CD14-positive monocyte (primary cell): ENCODE measurements at regions not wholly inside any gene's neighbourhood (a gene's known extent, or its start where the extent isn't known, plus 50 kb on each side); places are given as distances from the start of the nearest gene placed in this dataset.

Source experiments
- DNase-seq, 3 donors: peaks; one replicate each; pipeline ENCODE4 v3.0.0-alpha.2; 2011 to 2022
- H2AFZ ChIP-seq: 2 replicates; pipeline ENCODE4 v1.6.0; 2012; ENCODE audit warnings: mild to moderate bottlenecking, low read depth, low read length, inconsistent platforms; ENCODE audit not compliant: insufficient read depth, poor library complexity, severe bottlenecking
- H3K27ac ChIP-seq, 2 donors: 1 replicate in 1 of 2; 2 replicates in 1 of 2; pipeline ENCODE4 v1.5.1; 2012 to 2013; ENCODE audit warnings: low read length in 2 of 2, control low read depth in 1 of 2, inconsistent platforms in 1 of 2, low read depth in 1 of 2, mild to moderate bottlenecking in 1 of 2
- H3K27me3 ChIP-seq, 2 donors: one replicate each; pipeline versions ENCODE4 v1.6.0 to v1.6.1; 2011 to 2013; ENCODE audit warnings: low read length in 2 of 2; ENCODE audit not compliant: control insufficient read depth in 2 of 2, insufficient read depth in 2 of 2
- H3K36me3 ChIP-seq, 2 donors: replicated peaks in 1 of 2; 1 replicate in 1 of 2; 2 replicates in 1 of 2; pipeline versions ENCODE4 v1.5.1 to v1.6.1; 2012 to 2013; ENCODE audit warnings: low read length in 2 of 2, control low read depth in 1 of 2, inconsistent platforms in 1 of 2, mild to moderate bottlenecking in 1 of 2; ENCODE audit not compliant: insufficient read depth in 2 of 2, control insufficient read depth in 1 of 2
- H3K4me1 ChIP-seq, 2 donors: 1 replicate in 1 of 2; 2 replicates in 1 of 2; pipeline versions ENCODE4 v1.5.1 to v1.6.1; 2012 to 2013; ENCODE audit warnings: low read length in 2 of 2, control low read depth in 1 of 2, inconsistent platforms in 1 of 2, mild to moderate bottlenecking in 1 of 2, moderate library complexity in 1 of 2; ENCODE audit not compliant: insufficient read depth in 2 of 2, control insufficient read depth in 1 of 2
- H3K4me2 ChIP-seq: replicated peaks from 2 replicates; pipeline ENCODE3; 2012; ENCODE audit warnings: low read length, moderate library complexity, mild to moderate bottlenecking; ENCODE audit not compliant: poor library complexity, severe bottlenecking; ENCODE audit errors: extremely low read depth
- H3K4me3 ChIP-seq, 3 experiments: fragments of 200-600 bp in 1 of 3; sonication (generic) in 1 of 3; replicated peaks in 1 of 3; 1 replicate in 2 of 3; 2 replicates in 1 of 3; pipeline ENCODE4 v1.5.1; 2011 to 2013; ENCODE audit warnings: low read length in 3 of 3, mild to moderate bottlenecking in 3 of 3, control low read depth in 2 of 3, low read depth in 2 of 3, inconsistent platforms in 1 of 3, moderate library complexity in 1 of 3
- H3K79me2 ChIP-seq: 2 replicates; pipeline ENCODE4 v1.6.0; 2012; ENCODE audit warnings: mild to moderate bottlenecking, control low read depth, inconsistent platforms, low read length, moderate library complexity; ENCODE audit not compliant: insufficient read depth
- H3K9ac ChIP-seq: 2 replicates; pipeline ENCODE4 v1.6.0; 2017; ENCODE audit warnings: low read length, mild to moderate bottlenecking; ENCODE audit not compliant: insufficient read depth, poor library complexity, severe bottlenecking
- H3K9me3 ChIP-seq, 2 donors: replicated peaks in 1 of 2; 1 replicate in 1 of 2; 2 replicates in 1 of 2; pipeline versions ENCODE4 v1.5.1 to v1.6.1; 2012 to 2013; ENCODE audit warnings: low read length in 2 of 2, control low read depth in 1 of 2; ENCODE audit not compliant: control insufficient read depth in 1 of 2, insufficient read depth in 1 of 2
- H4K20me1 ChIP-seq: 2 replicates; pipeline ENCODE4 v1.6.0; 2012; ENCODE audit warnings: mild to moderate bottlenecking, low read length, control low read depth, moderate library complexity; ENCODE audit not compliant: insufficient read depth
- H3K27ac Mint-ChIP-seq, 7 donors: one replicate each; pipeline ENCODE4 v1.8.0; 2020; ENCODE audit warnings: mild to moderate bottlenecking in 7 of 7, mixed read lengths in 7 of 7, moderate library complexity in 6 of 7, inconsistent platforms in 2 of 7
- H3K27me3 Mint-ChIP-seq, 3 donors: one replicate each; pipeline ENCODE4 v1.8.0; 2021 to 2022; ENCODE audit warnings: low read depth in 3 of 3, mild to moderate bottlenecking in 3 of 3, mixed read lengths in 3 of 3, moderate library complexity in 3 of 3, inconsistent platforms in 1 of 3
- H3K36me3 Mint-ChIP-seq, 2 donors: one replicate each; pipeline ENCODE4 v1.8.0; 2020; ENCODE audit warnings: mixed read lengths in 2 of 2, inconsistent platforms in 1 of 2, mild to moderate bottlenecking in 1 of 2
- H3K4me1 Mint-ChIP-seq: one replicate; pipeline ENCODE4 v1.8.0; 2020; ENCODE audit warnings: mild to moderate bottlenecking, mixed read lengths
- H3K4me3 Mint-ChIP-seq, 2 donors: one replicate each; pipeline ENCODE4 v1.8.0; 2020; ENCODE audit warnings: mild to moderate bottlenecking in 2 of 2, mixed read lengths in 2 of 2, moderate library complexity in 1 of 2
- H3K9me3 Mint-ChIP-seq, 7 donors: one replicate each; pipeline ENCODE4 v1.8.0; 2020 to 2022; ENCODE audit warnings: mixed read lengths in 7 of 7, mild to moderate bottlenecking in 6 of 7, moderate library complexity in 6 of 7, inconsistent platforms in 2 of 7
- WGBS: methylation state at CpG from one replicate; pipeline ENCODE4 v1.1.5; 2013; ENCODE audit warnings: missing lambda C conversion rate; ENCODE audit not compliant: insufficient coverage; 5-methylcytosine and 5-hydroxymethylcytosine counted together
- intact Hi-C, 2 donors: fragments of 100-400 bp; cut with micrococcal nuclease; formaldehyde crosslinking; loops; one replicate each; pipeline versions ENCODE4 v1.15.0 to v1.15.1; 2023
- TF ChIP-seq, protein P1 (sequence below): fragments of 200-600 bp; IDR thresholded peaks from one replicate; pipeline ENCODE4 v1.8.0; 2022; ENCODE audit warnings: antibody characterized with exemption, mild to moderate bottlenecking

DNA sequence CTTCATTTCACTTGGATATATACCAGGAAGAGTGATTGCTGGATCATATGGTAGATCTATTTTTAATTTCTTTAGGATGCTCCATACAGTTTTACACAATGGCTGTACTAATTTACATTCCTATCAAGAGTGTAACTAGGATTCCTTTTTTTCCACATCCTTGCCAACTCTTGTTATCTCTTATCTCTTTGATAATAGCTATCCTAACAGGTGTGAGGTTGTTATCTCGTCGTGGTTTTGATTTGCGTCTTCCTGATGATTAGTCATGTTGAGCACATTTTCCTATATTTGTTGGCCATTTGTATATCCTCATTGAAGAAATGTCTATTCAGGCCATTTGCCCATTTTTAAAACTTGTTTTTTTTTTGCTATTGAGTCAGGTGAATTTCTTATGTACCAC, 552.4 kb downstream of the RFPL4B start:
- Histone ChIP-seq H3K36me3 (no peaks in the 10 kb centered on the region), H3K4me2 (no peak overlapping the region), H3K4me1 (no peaks in the 10 kb centered on the region), H3K27me3 (no peaks in the 10 kb centered on the region), H3K27ac (no peak overlapping the region), H3K9ac (no peak overlapping the region), H3K9me3 (peaks cover 0 to 3% of the 10 kb centered on the region in 2 donors), H2AFZ (no peak overlapping the region), H3K79me2 (no peaks in the 10 kb centered on the region), H4K20me1 (no peaks in the 10 kb centered on the region), H3K4me3 (no peak overlapping the region)
- intact Hi-C loops: no loop called here
- Mint-ChIP-seq H3K4me1 (no peaks in the 10 kb centered on the region), H3K27me3 (no peaks in the 10 kb centered on the region), H3K9me3 (peaks cover 2 to 8% (median 6%) of the 10 kb centered on the region in 7 donors), H3K4me3 (no peak overlapping the region), H3K27ac (no peak overlapping the region), H3K36me3 (no peaks in the 10 kb centered on the region)
- TF ChIP-seq, protein P1, sequence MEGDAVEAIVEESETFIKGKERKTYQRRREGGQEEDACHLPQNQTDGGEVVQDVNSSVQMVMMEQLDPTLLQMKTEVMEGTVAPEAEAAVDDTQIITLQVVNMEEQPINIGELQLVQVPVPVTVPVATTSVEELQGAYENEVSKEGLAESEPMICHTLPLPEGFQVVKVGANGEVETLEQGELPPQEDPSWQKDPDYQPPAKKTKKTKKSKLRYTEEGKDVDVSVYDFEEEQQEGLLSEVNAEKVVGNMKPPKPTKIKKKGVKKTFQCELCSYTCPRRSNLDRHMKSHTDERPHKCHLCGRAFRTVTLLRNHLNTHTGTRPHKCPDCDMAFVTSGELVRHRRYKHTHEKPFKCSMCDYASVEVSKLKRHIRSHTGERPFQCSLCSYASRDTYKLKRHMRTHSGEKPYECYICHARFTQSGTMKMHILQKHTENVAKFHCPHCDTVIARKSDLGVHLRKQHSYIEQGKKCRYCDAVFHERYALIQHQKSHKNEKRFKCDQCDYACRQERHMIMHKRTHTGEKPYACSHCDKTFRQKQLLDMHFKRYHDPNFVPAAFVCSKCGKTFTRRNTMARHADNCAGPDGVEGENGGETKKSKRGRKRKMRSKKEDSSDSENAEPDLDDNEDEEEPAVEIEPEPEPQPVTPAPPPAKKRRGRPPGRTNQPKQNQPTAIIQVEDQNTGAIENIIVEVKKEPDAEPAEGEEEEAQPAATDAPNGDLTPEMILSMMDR: no peak
- WGBS: no CpG with 5 or more reads among the region's 3 CpGs
- no peak for DNase-seq

DNA sequence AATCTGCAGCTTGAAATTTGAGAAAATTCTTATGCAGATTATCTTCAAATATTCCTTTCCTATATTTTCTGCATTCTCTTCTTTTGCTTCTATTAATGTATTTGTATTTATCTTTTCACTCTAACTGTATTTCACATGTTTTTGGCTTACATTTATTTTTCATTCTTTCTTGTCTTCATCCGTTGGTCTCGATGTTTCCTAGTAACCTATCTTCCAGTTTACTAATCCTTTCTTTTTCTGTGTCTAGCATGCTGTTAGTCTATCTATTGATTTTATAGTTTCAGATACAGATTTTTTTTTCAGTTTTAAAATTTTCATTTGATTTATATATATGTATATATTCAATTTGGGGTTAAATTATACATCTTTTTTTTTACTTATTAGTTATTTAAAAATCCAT, 556.2 kb downstream of the RFPL4B start:
- TF ChIP-seq, protein P1: no peak
- Mint-ChIP-seq H3K36me3 (no peaks in the 10 kb centered on the region), H3K27me3 (peaks cover 0 to 2% (median 0%) of the 10 kb centered on the region in 3 donors), H3K4me3 (no peak overlapping the region), H3K4me1 (no peaks in the 10 kb centered on the region), H3K9me3 (peaks cover 3 to 7% (median 4%) of the 10 kb centered on the region in 7 donors), H3K27ac (no peak overlapping the region)
- Histone ChIP-seq H3K9ac (no peak overlapping the region), H3K4me1 (no peaks in the 10 kb centered on the region), H2AFZ (no peak overlapping the region), H3K4me3 (no peak overlapping the region), H3K9me3 (peaks cover 0 to 3% of the 10 kb centered on the region in 2 donors), H3K27me3 (no peaks in the 10 kb centered on the region), H4K20me1 (no peaks in the 10 kb centered on the region), H3K79me2 (no peaks in the 10 kb centered on the region), H3K4me2 (no peak overlapping the region), H3K36me3 (no peaks in the 10 kb centered on the region), H3K27ac (no peak overlapping the region)
- intact Hi-C loops: no loop called here
- no peak for DNase-seq
- WGBS: no CpG with 5 or more reads among the region's 2 CpGs
